Prostate gland (tissue), 2 donors: ENCODE measurements at regions not wholly inside any gene's neighbourhood (a gene's known extent, or its start where the extent isn't known, plus 50 kb on each side); places are given as distances from the start of the nearest gene placed in this dataset.

ENCODE experiments used
- CTCF ChIP-seq, 4 experiments: fragments of 200-600 bp in 2 of 4; fragments of 450-650 bp in 2 of 4; sonication (generic) in 2 of 4; IDR thresholded peaks; 1 replicate in 3 of 4; 2 replicates in 1 of 4; pipeline ENCODE4 v1.5.1; 2016 to 2019; ENCODE audit warnings: antibody characterized with exemption in 4 of 4, mild to moderate bottlenecking in 2 of 4, moderate library complexity in 2 of 4
- POLR2AphosphoS5 ChIP-seq: sonication (generic); formaldehyde crosslinking; IDR thresholded peaks from one replicate; pipeline ENCODE4 v1.6.1; 2017; ENCODE audit warnings: antibody characterized with exemption

- TF ChIP-seq CTCF (IDR thresholded peaks at IDR 0.05) (no peak), POLR2AphosphoS5 (no peak)
Observed at GRCh38 chr1:14270821-14271220, 327.7 kb upstream of the KAZN start.
